ENCODE measurements at regions not wholly inside any gene's neighbourhood (a gene's known extent, or its start where the extent isn't known, plus 50 kb on each side); places are given as distances from the start of the nearest gene placed in this dataset.

- DNase-seq: no peak
These were observed 1832.8 kb upstream of the PRR20A start for GRCh38 chr13:55307909-55308308.

GRCh38 chr13:55341891-55342290 is 1798.8 kb upstream of the PRR20A start:
- DNase-seq: no peak

GRCh38 chr13:55345224-55345623 is 1795.5 kb upstream of the PRR20A start:
- DNase-seq: no peak

GRCh38 chr13:55347528-55347927 is 1793.2 kb upstream of the PRR20A start:
- DNase-seq: no peak

- no peak for DNase-seq
These were observed 1781.7 kb upstream of the PRR20A start for GRCh38 chr13:55359067-55359466.

- DNase-seq: no peak
These were observed 1779.6 kb upstream of the PRR20A start for GRCh38 chr13:55361141-55361540.

GRCh38 chr13:55366676-55367075 is 1774.0 kb upstream of the PRR20A start:
- no peak for DNase-seq

- DNase-seq: no peak
These were observed 1746.2 kb upstream of the PRR20A start for GRCh38 chr13:55394470-55394869.

GRCh38 chr13:55402870-55403269 is 1737.8 kb upstream of the PRR20A start:
- no peak for DNase-seq

- no peak for DNase-seq
These were observed 1736.7 kb upstream of the PRR20A start for GRCh38 chr13:55403887-55404487.

- no peak for DNase-seq
These were observed 1730.1 kb upstream of the PRR20A start for GRCh38 chr13:55410398-55411330.

- DNase-seq: no peak
These were observed 1722.6 kb upstream of the PRR20A start for GRCh38 chr13:55418095-55418494.

- DNase-seq: no peak
These were observed 1707.9 kb upstream of the PRR20A start for GRCh38 chr13:55432814-55433213.

- DNase-seq: no peak
These were observed 1703.6 kb upstream of the PRR20A start for GRCh38 chr13:55437162-55437561.

- no peak for DNase-seq
These were observed 1701.3 kb upstream of the PRR20A start for GRCh38 chr13:55439450-55439849.

GRCh38 chr13:55440465-55441085 is 1700.1 kb upstream of the PRR20A start:
- DNase-seq: no peak

GRCh38 chr13:55464222-55464621 is 1676.5 kb upstream of the PRR20A start:
- no peak for DNase-seq

GRCh38 chr13:55467476-55467875 is 1673.2 kb upstream of the PRR20A start:
- no peak for DNase-seq

- no peak for DNase-seq
These were observed 1657.0 kb upstream of the PRR20A start for GRCh38 chr13:55483626-55484158.

- DNase-seq: no peak
These were observed 1647.4 kb upstream of the PRR20A start for GRCh38 chr13:55493297-55493696.

- no peak for DNase-seq
These were observed 1643.2 kb upstream of the PRR20A start for GRCh38 chr13:55497486-55497885.

GRCh38 chr13:55500694-55501093 is 1640.0 kb upstream of the PRR20A start:
- DNase-seq: no peak

- DNase-seq: no peak
These were observed 1624.1 kb upstream of the PRR20A start for GRCh38 chr13:55516610-55517009.

GRCh38 chr13:55517312-55517711 is 1623.4 kb upstream of the PRR20A start:
- no peak for DNase-seq
